HG02852 (cell line): ENCODE measurements at regions not wholly inside any gene's neighbourhood (a gene's known extent, or its start where the extent isn't known, plus 50 kb on each side); places are given as distances from the start of the nearest gene placed in this dataset.

Experiments
- ATAC-seq: cut with Tn5 transposase; IDR thresholded peaks from one replicate; pipeline ENCODE4 v1.9.1; 2021; ENCODE audit warnings: mild to moderate bottlenecking, moderate library complexity; ENCODE audit not compliant: unreplicated experiment

DNA sequence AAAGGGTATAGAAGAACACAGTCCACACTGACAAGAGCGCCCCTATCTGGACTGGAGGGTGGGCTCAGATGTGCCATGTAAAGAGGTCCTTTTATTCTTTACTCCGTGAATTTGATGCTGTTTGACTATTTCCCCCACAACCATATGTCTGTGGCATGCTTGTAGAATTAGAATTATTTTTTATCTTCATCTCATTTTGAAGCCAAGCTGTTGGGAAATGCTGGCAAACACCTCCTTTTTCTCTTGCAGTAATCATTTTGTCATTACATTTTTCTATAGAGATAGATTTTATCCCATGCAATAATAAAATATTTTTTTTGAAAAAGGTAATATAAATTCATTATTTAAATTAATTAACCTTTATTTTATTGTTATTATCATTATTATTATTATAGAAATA is 926.6 kb upstream of the AUTS2 start:
- no peak for ATAC-seq

DNA sequence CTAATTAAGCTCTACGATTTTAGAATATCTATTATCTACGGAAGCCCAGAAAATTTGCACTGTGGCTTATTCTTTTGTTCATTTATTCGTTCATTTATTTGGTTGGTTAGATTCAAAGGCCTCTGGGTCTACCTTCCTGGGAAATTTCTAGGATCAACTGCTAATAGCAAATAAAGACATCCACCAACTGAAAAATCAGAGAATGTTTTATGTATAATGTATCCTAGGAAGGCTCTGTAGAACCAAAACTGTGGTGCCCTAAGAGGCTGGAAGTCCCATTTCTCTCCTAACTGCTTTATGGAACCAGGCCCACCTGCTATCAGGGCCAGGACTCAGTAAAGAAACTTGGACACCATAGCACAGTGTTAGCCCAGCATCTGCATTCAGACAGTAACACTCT is 923.4 kb upstream of the AUTS2 start:
- ATAC-seq = no peak

DNA sequence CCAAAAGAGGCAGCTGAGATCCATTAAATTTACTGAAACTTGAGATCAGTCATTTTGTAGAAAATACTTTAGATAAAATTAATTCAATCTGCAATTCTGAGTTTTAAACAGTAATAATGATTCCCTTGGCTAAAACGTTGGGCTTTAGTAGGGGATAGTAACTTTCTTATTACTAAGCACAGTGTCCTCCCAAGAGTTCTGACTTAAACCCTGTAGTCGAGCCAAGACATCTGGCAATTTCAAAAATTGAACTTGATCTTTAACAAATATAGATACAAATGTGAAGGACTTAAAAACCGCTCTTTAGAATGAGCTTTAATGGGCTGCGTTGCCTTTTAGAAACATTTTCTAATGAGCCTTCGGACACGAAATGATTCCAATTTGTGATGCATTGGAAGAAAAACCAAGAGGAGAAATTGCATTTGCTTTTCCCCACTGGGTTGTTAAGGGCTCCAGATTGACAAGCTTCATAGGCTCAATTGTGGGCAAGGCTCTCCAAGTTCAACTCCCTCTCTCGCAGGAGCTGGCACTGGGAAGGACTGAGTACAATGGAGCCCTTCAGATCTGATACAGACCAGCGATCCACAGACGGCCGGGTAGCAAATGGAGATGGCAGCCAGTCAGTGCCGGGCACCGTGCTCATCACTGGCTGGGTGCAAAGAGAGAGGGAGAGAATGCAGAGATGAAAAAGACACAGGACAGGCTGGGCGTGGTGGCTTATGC is 921.3 kb upstream of the AUTS2 start:
- ATAC-seq = no peak

DNA sequence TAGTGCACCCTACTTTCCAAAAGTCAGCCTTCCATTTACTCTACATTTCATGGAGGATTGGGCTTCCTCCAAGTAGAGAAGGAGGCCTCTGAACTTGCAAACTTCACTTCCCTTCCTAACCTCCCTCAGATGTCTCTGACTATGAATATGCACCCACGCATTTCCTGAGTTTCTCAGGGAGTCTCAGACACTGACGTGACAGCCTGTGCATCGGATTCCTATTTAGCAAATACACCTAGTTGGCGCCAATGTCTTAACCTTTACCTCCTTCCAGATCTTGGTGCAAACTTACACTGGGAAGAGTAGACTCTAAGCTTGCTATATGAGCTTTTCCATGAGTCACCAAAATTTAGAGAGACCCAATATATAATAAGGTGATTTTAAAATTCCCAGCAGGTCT is 920.1 kb upstream of the AUTS2 start:
- ATAC-seq = no peak

DNA sequence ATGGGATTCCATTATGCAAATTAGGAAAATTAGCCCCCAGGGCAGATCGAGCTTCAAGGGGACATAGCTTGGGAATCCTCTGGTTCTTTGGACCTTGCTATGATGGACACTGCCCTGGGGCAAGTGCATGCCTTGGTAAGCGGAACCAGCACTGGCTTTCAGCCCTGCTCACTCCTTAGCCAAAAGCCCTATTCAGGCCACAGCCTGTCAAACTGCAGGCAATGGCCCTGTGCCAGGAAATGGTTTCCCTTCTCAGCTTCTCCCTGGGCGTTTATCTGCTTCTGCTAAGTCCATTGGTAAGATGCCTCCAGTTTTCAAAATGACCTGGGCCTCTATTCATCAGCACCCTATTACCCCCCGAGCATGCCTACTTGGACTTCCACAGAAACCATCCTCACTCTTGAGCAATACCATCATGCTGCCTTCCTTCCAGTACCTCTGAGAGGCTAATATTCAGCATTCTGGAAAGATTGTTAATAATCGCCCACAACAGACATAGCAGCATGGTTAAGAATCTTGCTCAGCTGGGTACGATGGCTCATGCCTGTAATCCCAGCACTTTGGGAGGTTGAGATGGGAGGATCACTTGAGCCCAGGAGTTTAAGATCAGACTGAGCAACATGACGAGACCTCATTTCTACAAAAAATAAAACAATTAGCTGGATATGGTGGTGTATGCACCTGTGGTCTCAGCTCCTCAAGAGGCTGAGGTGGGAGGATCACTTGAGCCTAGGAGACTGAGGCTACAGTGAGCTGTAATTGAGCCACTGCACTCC is 918.6 kb upstream of the AUTS2 start:
- no peak for ATAC-seq

DNA sequence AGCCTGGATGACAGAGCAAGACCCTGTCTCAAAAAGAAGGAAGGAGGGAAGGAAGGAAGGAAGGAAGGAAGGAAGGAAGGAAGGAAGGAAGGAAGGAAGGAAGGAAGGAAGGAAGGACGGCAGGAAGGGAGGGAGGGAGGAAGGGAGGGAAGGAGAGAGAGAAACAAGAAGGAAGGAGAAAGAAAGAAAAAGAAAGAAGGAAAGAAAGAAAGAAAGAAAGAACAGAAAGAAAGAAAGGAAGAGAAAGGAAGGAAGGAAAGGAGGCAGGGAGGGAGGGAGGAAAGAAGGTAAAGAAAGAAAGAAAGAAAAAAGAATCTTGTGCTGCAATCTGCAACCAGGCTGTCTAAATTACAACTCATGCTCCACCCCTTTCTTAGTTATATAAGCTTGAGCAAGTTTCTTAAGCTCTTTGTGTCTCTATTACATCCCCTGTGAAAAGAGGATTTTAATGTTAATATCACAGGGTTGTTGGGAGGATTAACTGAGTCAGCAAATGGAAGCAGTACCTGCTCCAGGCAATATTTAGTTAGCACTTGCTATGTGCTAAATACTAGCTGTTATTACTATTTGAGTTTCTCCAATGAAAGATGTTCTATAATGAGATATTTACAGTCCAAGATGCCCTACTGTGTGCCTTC is 917.9 kb upstream of the AUTS2 start:
- ATAC-seq = no peak

DNA sequence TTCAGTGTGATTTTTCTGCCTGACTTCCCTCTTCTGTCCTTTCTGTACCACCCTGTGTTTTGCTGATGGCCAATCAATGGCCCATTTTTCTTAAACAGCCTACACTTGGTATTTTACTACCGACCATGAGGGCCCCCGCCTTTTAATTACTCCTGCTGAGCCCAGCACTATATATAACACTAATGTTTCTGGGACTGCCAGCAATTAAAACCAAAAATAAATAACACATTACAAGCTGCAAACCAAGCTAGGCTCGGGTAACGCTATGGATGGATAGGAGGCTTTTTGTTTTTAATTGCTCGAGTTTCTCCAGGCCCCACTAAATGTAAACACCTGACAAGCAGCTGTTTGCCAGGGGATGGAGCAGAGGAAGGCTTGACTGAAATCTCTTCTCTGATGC is 915.4 kb upstream of the AUTS2 start:
- ATAC-seq = no peak

DNA sequence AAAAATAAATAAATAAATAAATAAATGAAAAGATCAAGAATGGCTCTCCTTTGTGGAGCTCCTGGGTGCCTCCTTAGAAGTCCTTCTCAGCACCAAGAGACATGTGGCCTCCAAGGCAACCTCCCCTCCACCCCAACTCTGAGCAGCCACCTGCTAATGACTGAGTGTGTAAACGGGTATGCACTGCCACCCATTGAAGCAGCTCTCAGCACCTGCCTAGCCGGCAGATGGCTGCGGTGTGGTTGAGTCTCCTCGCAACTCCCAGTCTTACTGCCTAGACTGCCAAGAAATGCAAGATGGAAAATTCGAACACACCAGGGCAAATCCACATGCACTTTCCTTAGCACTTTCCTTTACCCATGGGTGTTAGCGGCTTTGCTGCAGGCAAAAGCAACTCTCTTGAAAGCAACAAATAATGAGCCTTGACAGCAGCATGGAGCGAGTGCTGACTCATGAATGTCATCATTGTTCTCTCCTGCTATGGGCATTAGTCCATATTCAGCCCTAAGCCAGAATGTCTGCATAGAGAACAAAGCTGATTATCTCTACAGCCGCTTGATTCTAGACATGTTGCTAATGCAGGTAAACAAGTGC is 913.9 kb upstream of the AUTS2 start:
- ATAC-seq = no peak

DNA sequence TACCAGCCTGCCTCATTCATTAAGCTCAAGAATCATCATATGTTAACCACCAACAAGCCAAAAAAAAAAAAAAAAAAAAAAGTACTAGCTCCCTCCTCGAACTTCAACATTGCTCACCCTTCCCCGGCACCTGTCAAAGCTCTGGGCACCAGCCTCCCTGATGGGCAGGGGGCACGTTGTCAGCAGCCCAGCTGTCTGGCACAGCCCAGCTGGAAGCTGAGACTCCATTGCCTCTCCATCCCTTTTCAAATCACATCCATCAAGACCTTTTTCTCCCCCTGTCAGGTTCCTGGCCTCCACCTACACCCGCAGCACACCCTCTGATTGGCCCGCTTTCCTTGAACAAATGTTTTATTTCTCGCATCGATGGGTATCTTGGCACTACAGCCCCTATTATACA is 913.3 kb upstream of the AUTS2 start:
- ATAC-seq = no peak

DNA sequence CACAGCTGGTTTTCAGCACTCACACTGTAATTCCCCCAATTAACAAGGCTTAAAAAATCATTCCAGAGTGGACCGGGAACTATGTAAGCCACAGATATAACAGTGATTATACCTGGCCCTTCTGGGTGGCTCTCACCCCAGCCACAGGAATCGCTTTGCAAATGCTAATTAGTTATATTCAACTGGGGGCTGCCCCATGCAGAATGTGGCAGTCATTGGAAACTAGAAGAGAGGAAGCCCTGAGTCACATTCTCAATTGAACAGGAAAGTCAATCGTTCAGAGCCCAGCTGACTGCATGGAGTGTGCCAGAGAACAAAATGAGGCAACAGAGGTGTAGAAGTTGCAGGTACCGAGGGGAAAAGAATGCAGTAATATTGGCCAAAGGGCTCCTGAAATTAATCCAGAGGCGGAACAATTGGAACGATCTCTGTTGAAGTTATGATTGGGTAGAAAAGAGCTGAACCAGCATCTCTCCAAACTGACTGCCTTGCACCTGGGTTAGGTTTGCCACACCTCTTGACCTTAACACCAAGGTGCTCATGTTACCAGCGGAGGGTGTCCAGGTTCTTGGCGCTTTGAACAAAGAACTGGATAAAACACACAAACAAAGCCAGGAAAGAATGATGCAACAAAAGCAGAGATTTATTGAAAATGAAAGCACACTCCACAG is 909.7 kb upstream of the AUTS2 start:
- no peak for ATAC-seq

DNA sequence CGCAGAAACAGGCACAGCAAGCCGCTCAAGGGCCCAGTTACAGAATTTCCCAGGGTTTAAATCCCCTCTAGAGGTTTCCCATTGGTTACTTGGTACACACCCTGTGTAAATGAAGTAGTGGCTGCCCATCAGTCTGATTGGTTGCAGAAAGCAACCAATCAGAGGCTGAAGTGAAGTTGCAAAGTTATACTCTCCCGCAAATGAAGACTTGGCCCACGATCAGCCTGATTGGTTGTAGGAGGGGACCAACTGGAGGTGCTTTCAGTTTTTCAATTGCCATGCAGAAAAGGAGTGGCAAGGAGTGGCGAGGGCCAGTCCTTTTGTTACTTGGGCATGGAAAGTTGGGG is 909.2 kb upstream of the AUTS2 start:
- no peak for ATAC-seq

DNA sequence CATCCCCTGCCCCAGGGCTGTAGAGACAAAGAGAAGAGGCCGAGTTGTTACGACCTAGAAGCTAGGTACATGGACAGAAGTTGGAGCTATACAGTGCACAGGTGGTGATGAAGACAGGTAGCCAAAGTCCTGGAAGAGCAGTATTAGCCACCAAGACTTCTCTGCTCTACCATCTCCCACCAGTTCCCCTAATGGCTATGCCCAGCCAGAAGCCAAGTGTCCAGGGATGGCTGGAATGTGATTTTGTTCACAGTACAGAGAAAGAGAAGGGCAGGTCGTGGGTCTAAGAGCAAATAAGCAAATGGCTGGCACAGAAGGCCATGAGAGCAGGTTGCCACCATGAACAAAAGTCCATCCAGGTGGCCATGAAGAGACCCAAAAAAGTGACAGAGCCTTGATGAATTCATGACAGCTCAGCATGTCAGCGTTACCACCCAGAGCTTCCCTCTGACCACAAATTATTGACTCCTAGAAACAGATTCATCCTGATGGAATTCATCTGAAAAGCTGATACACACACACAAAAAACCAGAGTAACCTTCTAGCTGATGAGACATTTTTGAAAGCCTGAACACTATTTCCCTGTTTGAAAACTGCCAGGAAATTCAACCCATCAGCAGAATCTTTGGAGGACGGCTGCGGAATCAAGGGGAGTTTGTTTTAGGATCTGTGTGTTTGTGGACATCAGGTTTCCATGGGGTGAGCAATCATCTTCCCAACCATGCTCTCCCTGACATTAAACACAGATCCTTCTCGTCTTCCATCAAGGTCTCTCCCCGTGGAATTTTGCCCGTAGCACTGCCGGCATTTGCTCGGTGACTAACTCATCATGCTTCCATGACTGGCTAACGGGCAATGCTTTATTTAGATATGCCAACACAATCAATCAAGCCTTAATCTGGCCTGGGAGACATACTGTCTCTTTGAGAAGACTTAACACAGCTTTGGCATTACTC is 906.7 kb upstream of the AUTS2 start:
- ATAC-seq = no peak

DNA sequence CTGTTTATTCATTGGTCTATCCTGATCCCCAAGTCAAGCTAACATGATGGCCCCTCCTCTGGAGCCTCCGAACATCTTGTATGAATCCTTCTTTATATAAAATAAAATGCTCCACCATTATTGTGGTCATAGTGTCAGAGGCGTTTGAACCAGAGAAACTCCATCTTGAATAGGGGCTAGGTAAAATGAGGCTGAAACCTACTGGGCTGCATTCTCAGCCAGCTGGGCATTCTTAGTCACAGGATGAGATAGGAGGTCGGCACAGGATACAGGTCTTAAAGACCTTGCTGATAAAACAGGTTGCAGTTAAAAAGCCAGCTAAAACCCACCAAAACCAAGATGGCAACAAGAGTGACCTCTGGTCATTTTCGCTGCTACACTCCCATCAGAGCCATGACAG is 905.8 kb upstream of the AUTS2 start:
- ATAC-seq = no peak

DNA sequence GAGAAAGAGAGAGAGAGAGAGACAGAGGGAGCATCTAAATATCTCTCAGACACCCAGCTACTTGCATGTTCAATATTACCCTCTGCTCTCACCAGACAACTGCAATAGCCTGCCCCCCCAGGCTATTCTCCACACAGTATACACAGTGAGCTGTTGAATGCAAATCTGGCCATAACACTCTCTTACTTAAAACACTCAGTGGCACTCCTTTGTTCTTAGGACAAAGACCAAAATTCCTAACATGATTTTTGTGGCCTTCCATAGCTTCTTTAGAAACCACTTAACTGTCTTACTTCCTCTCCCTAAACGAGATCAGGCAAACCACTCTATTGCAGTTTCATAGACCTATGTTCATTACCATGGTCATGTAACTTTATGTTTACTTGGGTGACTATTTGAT is 903.6 kb upstream of the AUTS2 start:
- no peak for ATAC-seq

DNA sequence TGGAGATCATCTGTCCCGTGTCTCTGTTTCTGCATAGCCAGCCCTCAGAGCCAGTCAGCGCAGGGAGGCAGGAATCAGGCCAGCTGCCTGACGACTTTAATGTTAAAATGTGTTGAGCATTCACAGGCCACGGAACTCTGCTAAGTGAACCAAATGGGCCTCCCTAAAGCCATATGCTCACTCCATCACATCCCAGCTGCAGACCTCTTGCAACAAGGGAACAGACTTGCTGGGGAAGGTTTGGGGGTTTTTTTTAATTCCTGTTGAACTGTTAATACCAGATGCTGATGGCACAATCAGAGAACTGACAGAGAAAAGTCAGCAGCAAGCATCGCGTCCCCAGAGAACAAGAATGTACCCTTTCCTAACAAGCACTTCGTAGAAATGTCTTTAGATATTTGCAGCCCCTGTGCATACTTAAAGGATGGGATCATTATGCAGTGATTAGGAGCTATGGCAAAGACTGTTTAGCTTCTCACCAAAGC is 900.4 kb upstream of the AUTS2 start:
- no peak for ATAC-seq

DNA sequence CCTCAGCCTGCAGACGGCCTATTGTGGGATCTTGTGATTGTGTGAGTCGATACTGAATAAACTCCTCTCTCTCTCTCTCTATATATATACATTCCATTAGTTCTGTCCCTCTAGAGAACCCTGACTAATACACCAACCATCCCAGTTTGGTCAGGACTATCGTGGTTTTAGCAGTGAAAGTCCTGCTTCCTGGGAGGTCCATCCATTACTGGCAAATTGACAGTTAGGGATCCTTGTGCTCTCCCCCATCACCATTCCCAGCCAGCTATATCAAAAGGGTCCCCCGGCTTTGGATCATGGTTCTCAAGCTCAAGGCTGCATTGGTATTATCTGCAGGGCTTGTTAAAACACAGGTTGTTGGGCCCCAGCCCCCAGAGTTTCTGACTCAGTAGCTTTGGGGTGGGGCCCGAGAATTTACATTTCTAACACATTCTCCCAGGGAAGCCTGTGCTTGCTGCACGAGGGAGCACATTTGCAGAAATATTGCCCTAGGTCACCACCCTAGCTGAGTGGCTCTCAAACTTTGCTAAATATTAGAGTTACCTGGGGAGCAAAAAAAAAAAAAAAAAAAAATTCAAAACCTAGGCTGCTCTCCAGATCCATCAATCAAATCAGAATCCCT is 899.1 kb upstream of the AUTS2 start:
- ATAC-seq = no peak

DNA sequence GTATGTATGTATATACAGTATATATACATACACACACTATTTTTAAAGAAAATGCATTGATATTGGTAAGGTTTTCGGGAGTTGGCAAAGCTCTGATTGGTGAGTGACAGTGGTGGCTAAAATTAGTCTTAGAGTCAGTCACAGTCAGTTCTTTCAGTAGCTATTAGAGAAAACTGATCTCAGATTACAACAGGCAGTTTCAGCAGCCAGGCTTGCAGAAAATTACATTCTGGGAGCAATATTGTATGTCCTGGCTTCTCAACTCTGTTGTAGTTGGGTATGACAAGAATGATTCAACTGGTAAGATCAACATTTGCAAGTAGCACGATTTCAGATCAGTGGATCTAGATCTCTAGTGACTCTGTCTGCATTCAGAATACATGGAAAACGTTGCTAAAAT is 897.9 kb upstream of the AUTS2 start:
- no peak for ATAC-seq

DNA sequence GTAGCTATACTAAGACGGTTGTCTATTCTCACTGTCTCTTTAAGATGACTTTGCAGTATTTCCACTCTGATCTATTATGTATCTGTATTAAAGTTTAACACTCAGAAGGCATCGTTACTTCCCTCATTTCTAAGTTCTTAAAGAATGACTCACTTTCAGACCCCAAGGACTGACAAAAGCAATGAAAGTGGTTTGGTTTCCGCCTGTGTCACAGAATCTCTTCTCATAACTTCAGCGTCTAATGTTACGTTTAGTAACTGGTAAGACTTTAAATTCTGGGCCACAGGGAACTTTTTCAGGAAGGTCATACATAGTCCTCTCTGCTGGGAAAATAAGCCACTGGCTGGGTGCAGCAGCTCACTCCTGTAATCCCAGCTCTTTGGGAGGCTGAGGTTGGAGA is 892.0 kb upstream of the AUTS2 start:
- ATAC-seq = no peak

DNA sequence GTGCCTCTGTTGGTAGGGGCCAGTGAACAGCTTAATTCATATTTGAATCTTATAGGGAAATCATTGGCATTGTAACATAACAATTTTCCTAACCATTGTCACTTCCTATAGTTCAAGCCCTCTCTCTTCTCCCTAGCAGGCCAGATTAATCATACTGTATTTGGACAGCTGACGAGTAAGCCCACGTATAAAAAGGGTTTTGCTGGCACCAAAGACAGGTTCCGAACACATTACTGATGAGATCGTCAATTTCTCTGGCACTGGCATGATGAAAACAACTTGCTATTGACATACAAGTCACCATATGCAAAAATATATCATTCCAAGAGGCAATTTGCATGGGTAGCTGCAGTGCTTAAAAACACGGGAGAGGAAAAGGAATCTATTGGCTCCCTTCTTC is 891.1 kb upstream of the AUTS2 start:
- ATAC-seq = no peak

DNA sequence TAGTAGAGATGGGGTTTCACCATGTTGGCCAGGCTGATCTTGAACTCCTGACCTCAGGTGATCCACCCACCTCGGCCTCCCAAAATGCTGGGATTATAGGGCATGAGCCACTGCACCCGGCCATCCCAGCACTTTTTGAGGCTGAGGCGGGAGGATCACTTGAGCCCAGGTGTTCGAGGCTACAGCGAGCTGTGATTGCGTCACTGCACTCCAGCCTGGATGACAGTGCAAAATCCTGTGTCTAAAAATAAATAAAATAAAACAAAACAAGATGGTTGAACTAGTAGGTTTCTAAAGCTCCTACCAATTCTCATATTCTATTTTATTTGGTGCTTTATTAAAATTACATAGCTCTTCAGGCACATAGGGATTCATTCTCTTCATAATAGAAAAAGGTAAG is 890.3 kb upstream of the AUTS2 start:
- no peak for ATAC-seq
